ENCODE measurements at regions not wholly inside any gene's neighbourhood (a gene's known extent, or its start where the extent isn't known, plus 50 kb on each side); places are given as distances from the start of the nearest gene placed in this dataset.

DNA sequence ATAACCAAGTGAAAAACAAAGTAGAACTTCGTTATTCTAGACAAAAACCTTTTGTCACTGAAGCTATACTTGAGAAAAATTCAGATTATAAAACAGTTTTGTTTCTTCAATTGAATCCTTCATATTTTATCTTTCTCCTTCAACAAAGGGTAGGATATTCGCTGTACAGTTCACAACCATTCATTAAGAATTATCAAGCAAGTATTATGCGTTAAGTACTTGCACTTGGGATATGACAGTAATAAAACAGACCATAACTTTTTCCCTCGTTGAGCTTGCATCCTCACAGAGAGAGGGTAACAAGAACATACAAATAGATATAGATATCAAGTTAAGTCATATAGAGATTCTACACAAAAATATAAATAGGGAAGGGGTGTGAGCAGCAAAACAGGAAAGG, 61.2 kb upstream of the MEOX2 start:
- no peaks in the 10 kb centered on the region for H3K36me3 ChIP-seq (ENCODE audit: insufficient read depth, low read length)
- POLR2A ChIA-PET (ENCODE audit: partially characterized antibody): no interaction called here
- H3K4me1 ChIP-seq (ENCODE audit: insufficient read depth, low read length): no peaks in the 10 kb centered on the region
- Mint-ChIP-seq H3K4me1 (no peaks in the 10 kb centered on the region), H3K36me3 (no peaks in the 10 kb centered on the region), H3K4me3 (no peak overlapping the region), H3K9me3 (peaks cover 0 to 5% (median 0%) of the 10 kb centered on the region in 8 donors), H3K27me3 (no peaks in the 10 kb centered on the region), H3K27ac (no peak overlapping the region)
- H3K9me3 ChIP-seq (ENCODE audit: control insufficient read depth in 1 of 2, low read length in 2 of 2): no peaks in the 10 kb centered on the region
- H3K27me3 ChIP-seq (ENCODE audit: insufficient read depth, low read length): no peaks in the 10 kb centered on the region
- H3K27ac ChIP-seq (ENCODE audit: low read depth, low read length): no peak overlapping the region
- no peak overlapping the region for H3K4me3 ChIP-seq (ENCODE audit: low read length in 2 of 2)
- CTCF ChIA-PET (ENCODE audit: partially characterized antibody): no interaction called here
- no peak for DNase-seq
- intact Hi-C loops (cut with micrococcal nuclease): no loop called here

DNA sequence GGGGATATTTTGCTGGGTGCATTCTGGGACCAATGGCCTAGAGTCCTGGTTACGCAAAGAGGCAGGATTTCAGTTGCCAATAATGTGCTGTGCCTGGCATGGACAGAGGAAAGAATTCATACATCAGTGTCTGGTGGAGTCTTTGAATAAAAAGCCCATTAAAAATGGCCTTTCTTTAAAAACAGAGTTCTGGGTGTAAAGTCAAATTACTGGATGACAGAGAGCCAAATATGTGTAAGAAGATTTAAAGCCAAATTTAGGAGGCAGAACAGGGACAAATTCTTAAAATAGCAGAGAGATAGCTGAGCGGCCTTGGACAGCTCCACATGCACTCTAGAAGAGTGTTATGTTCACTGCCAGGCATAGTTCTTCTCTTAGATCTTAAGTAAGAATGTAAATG, 60.8 kb upstream of the MEOX2 start:
- H3K4me1 Mint-ChIP-seq: no peaks in the 10 kb centered on the region
- no peak overlapping the region for H3K27ac Mint-ChIP-seq
- Histone ChIP-seq H3K4me3 (ENCODE audit: low read length in 2 of 2) (no peak overlapping the region), H3K27me3 (ENCODE audit: insufficient read depth, low read length) (no peaks in the 10 kb centered on the region), H3K27ac (ENCODE audit: low read depth, low read length) (no peak overlapping the region), H3K4me1 (ENCODE audit: insufficient read depth, low read length) (no peaks in the 10 kb centered on the region), H3K9me3 (ENCODE audit: control insufficient read depth in 1 of 2, low read length in 2 of 2) (no peaks in the 10 kb centered on the region), H3K36me3 (ENCODE audit: insufficient read depth, low read length) (no peaks in the 10 kb centered on the region)
- H3K27me3 Mint-ChIP-seq: no peaks in the 10 kb centered on the region
- H3K4me3 Mint-ChIP-seq: no peak overlapping the region
- intact Hi-C loops (cut with micrococcal nuclease): no loop called here
- POLR2A ChIA-PET (ENCODE audit: partially characterized antibody): no interaction called here
- DNase-seq: no peak
- H3K9me3 Mint-ChIP-seq: peaks cover 0 to 5% (median 0%) of the 10 kb centered on the region in 8 donors
- CTCF ChIA-PET (ENCODE audit: partially characterized antibody): no interaction called here
- H3K36me3 Mint-ChIP-seq: no peaks in the 10 kb centered on the region

DNA sequence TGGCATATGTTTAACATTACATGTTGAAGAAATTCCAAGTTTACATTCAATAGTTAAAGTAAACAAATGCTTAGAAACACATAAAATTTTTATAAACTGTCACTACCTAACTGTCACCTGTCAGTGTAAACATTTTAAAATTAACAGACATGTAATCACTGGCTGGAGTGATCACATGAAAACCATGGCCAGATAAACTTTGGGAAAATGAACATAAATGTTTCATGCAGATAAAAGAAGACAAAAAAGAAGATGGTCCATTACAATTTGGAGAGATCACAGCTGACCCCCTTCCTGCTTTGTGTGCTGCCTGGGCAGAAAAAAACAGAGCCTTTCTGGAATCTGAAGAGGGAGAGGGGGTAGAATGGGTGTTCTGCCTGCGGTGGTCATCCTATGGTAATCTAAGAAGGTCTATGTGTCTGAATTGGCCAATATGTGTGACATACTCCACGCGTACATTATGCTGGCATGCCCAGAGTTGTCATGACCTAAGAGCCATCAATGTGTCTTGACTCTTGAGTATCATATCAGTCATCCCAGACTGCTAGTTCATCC, 57.5 kb upstream of the MEOX2 start:
- H3K27me3 Mint-ChIP-seq: no peaks in the 10 kb centered on the region
- no peak overlapping the region for H3K27ac ChIP-seq (ENCODE audit: low read depth, low read length)
- no peak overlapping the region for H3K4me3 Mint-ChIP-seq
- H3K36me3 ChIP-seq (ENCODE audit: insufficient read depth, low read length): no peaks in the 10 kb centered on the region
- no peak overlapping the region for H3K27ac Mint-ChIP-seq
- ChIA-PET CTCF (ENCODE audit: partially characterized antibody) (no interaction called here), POLR2A (ENCODE audit: partially characterized antibody) (no interaction called here)
- intact Hi-C loops (cut with micrococcal nuclease): no loop called here
- H3K36me3 Mint-ChIP-seq: no peaks in the 10 kb centered on the region
- no peak overlapping the region for H3K4me3 ChIP-seq (ENCODE audit: low read length in 2 of 2)
- H3K4me1 Mint-ChIP-seq: no peaks in the 10 kb centered on the region
- peaks cover 0 to 5% (median 0%) of the 10 kb centered on the region in 8 donors for H3K9me3 Mint-ChIP-seq
- no peaks in the 10 kb centered on the region for H3K27me3 ChIP-seq (ENCODE audit: insufficient read depth, low read length)
- no peak for DNase-seq
- no peaks in the 10 kb centered on the region for H3K4me1 ChIP-seq (ENCODE audit: insufficient read depth, low read length)
- H3K9me3 ChIP-seq (ENCODE audit: control insufficient read depth in 1 of 2, low read length in 2 of 2): no peaks in the 10 kb centered on the region

DNA sequence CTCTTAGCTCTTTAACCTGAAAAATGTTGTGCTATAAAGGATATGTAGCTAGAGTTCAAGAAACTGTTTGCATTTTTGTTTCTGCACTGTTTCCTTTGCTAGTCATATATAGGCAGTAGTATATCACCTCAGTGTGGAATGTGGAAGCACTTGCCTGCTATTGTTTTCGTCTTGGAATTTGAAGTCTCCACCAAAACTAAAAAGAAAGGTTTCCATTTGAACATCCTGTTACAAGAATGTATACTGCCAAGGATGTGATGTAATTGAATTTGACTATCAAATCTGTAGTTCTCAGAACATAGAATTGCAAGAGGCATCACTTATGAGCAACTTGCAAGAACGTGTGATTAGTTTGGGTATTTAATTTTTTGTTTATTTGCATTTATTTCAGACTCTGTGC, 51.1 kb upstream of the MEOX2 start:
- H3K27ac Mint-ChIP-seq: no peak overlapping the region
- H3K4me3 Mint-ChIP-seq: no peak overlapping the region
- peaks cover 0 to 3% of the 10 kb centered on the region in 2 donors for H3K9me3 ChIP-seq (ENCODE audit: control insufficient read depth in 1 of 2, low read length in 2 of 2)
- H3K27me3 ChIP-seq (ENCODE audit: insufficient read depth, low read length): no peaks in the 10 kb centered on the region
- H3K9me3 Mint-ChIP-seq: peaks cover 0 to 5% (median 0%) of the 10 kb centered on the region in 8 donors
- ChIA-PET POLR2A (ENCODE audit: partially characterized antibody) (no interaction called here), CTCF (ENCODE audit: partially characterized antibody) (no interaction called here)
- no peak overlapping the region for H3K4me3 ChIP-seq (ENCODE audit: low read length in 2 of 2)
- DNase-seq: no peak
- H3K36me3 ChIP-seq (ENCODE audit: insufficient read depth, low read length): no peaks in the 10 kb centered on the region
- intact Hi-C loops (cut with micrococcal nuclease): no loop called here
- H3K27me3 Mint-ChIP-seq: no peaks in the 10 kb centered on the region
- H3K4me1 ChIP-seq (ENCODE audit: insufficient read depth, low read length): no peaks in the 10 kb centered on the region
- no peaks in the 10 kb centered on the region for H3K36me3 Mint-ChIP-seq
- no peaks in the 10 kb centered on the region for H3K4me1 Mint-ChIP-seq
- no peak overlapping the region for H3K27ac ChIP-seq (ENCODE audit: low read depth, low read length)

Data from CD4-positive, alpha-beta memory T cell (primary cell).